ENCODE measurements at regions not wholly inside any gene's neighbourhood (a gene's known extent, or its start where the extent isn't known, plus 50 kb on each side); places are given as distances from the start of the nearest gene placed in this dataset.

DNA sequence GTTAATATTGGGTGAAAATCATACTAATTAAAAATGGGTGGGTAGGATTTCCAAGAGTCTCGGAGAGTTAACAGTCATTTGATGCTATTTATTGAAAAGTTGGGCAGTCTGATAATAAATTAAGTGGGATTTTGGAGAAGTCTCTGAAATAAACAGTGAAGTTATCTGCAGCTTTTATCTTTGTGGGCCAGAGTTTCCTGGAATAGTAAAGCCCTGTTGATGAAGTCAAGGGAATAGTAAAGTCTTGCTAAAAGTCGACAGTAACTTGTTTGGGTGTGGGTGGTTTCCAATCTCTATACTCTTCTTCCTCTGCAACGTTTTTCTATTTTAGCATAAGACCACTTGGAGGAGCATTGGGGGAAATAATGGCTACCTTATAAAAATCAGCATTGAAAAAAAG, 493.6 kb downstream of the EPM2A start:
- ChIA-PET CTCF (no interaction called here), POLR2A (no interaction called here)
- Histone ChIP-seq H3K9me3 (no peaks in the 10 kb centered on the region), H3K36me3 (ENCODE audit: control insufficient read depth, insufficient read depth, low read length) (no peaks in the 10 kb centered on the region), H3K27me3 (replicated peaks; ENCODE audit: control insufficient read depth, insufficient read depth, low read length) (no peaks in the 10 kb centered on the region), H3K4me1 (no peaks in the 10 kb centered on the region), H3K4me3 (ENCODE audit: low read depth, low read length) (no peak overlapping the region)
- Mint-ChIP-seq H3K27ac (ENCODE audit: unreplicated experiment) (no peak overlapping the region), H3K36me3 (ENCODE audit: insufficient read depth, unreplicated experiment) (no peaks in the 10 kb centered on the region), H3K4me3 (ENCODE audit: unreplicated experiment) (no peak overlapping the region), H3K4me1 (ENCODE audit: low read depth, unreplicated experiment) (no peaks in the 10 kb centered on the region), H3K9me3 (ENCODE audit: unreplicated experiment) (peaks cover 11% of the 10 kb centered on the region), H3K27me3 (ENCODE audit: insufficient read depth, unreplicated experiment) (no peaks in the 10 kb centered on the region)
- intact Hi-C loops (cut with micrococcal nuclease; ENCODE audit: unreplicated experiment): no loop called here
- DNase-seq: no peak
- no TSS peak for BruUV-seq (replicated peaks)
- TF ChIP-seq, protein P1, sequence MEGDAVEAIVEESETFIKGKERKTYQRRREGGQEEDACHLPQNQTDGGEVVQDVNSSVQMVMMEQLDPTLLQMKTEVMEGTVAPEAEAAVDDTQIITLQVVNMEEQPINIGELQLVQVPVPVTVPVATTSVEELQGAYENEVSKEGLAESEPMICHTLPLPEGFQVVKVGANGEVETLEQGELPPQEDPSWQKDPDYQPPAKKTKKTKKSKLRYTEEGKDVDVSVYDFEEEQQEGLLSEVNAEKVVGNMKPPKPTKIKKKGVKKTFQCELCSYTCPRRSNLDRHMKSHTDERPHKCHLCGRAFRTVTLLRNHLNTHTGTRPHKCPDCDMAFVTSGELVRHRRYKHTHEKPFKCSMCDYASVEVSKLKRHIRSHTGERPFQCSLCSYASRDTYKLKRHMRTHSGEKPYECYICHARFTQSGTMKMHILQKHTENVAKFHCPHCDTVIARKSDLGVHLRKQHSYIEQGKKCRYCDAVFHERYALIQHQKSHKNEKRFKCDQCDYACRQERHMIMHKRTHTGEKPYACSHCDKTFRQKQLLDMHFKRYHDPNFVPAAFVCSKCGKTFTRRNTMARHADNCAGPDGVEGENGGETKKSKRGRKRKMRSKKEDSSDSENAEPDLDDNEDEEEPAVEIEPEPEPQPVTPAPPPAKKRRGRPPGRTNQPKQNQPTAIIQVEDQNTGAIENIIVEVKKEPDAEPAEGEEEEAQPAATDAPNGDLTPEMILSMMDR (IDR thresholded peaks at IDR 0.05; ENCODE audit: insufficient read depth in 1 of 2, low read depth in 1 of 2, low read length in 1 of 2, severe bottlenecking in 1 of 2, unreplicated experiment in 1 of 2): no peak

- BruUV-seq (replicated peaks): no TSS peak
- ChIA-PET CTCF (no interaction called here), POLR2A (no interaction called here)
- no peaks in the 10 kb centered on the region for H3K36me3 Mint-ChIP-seq (ENCODE audit: insufficient read depth, unreplicated experiment)
- Histone ChIP-seq H3K4me3 (ENCODE audit: low read depth, low read length) (no peak overlapping the region), H3K4me1 (no peaks in the 10 kb centered on the region), H3K9me3 (no peaks in the 10 kb centered on the region), H3K27me3 (replicated peaks; ENCODE audit: control insufficient read depth, insufficient read depth, low read length) (no peaks in the 10 kb centered on the region), H3K36me3 (ENCODE audit: control insufficient read depth, insufficient read depth, low read length) (no peaks in the 10 kb centered on the region)
- intact Hi-C loops (cut with micrococcal nuclease; ENCODE audit: unreplicated experiment): no loop called here
- no peaks in the 10 kb centered on the region for H3K27me3 Mint-ChIP-seq (ENCODE audit: insufficient read depth, unreplicated experiment)
- H3K27ac Mint-ChIP-seq (ENCODE audit: unreplicated experiment): no peak overlapping the region
- no peak overlapping the region for H3K4me3 Mint-ChIP-seq (ENCODE audit: unreplicated experiment)
- TF ChIP-seq, protein P1 (IDR thresholded peaks at IDR 0.05; ENCODE audit: insufficient read depth in 1 of 2, low read depth in 1 of 2, low read length in 1 of 2, severe bottlenecking in 1 of 2, unreplicated experiment in 1 of 2): no peak
- H3K9me3 Mint-ChIP-seq (ENCODE audit: unreplicated experiment): peaks cover 20% of the 10 kb centered on the region
- H3K4me1 Mint-ChIP-seq (ENCODE audit: low read depth, unreplicated experiment): peaks cover 6% of the 10 kb centered on the region
- DNase-seq: no peak
These were observed 490.8 kb downstream of the EPM2A start for GRCh38 chr6:145244349-145245100.

GRCh38 chr6:145245119-145245518, 490.2 kb downstream of the EPM2A start:
- intact Hi-C loops (cut with micrococcal nuclease; ENCODE audit: unreplicated experiment): no loop called here
- Mint-ChIP-seq H3K4me3 (ENCODE audit: unreplicated experiment) (no peak overlapping the region), H3K36me3 (ENCODE audit: insufficient read depth, unreplicated experiment) (no peaks in the 10 kb centered on the region), H3K9me3 (ENCODE audit: unreplicated experiment) (peaks cover 20% of the 10 kb centered on the region), H3K4me1 (ENCODE audit: low read depth, unreplicated experiment) (peaks cover 6% of the 10 kb centered on the region), H3K27ac (ENCODE audit: unreplicated experiment) (no peak overlapping the region), H3K27me3 (ENCODE audit: insufficient read depth, unreplicated experiment) (no peaks in the 10 kb centered on the region)
- BruUV-seq (replicated peaks): no TSS peak
- no peak for DNase-seq
- ChIA-PET POLR2A (no interaction called here), CTCF (no interaction called here)
- Histone ChIP-seq H3K36me3 (ENCODE audit: control insufficient read depth, insufficient read depth, low read length) (no peaks in the 10 kb centered on the region), H3K4me1 (no peaks in the 10 kb centered on the region), H3K9me3 (peaks cover 2% of the 10 kb centered on the region; the same call in 1 of the 2 replicates), H3K4me3 (ENCODE audit: low read depth, low read length) (no peak overlapping the region), H3K27me3 (replicated peaks; ENCODE audit: control insufficient read depth, insufficient read depth, low read length) (no peaks in the 10 kb centered on the region)
- TF ChIP-seq, protein P1 (IDR thresholded peaks at IDR 0.05; ENCODE audit: insufficient read depth in 1 of 2, low read depth in 1 of 2, low read length in 1 of 2, severe bottlenecking in 1 of 2, unreplicated experiment in 1 of 2): no peak
